PC-3 (cell line): ENCODE measurements at regions not wholly inside any gene's neighbourhood (a gene's known extent, or its start where the extent isn't known, plus 50 kb on each side); places are given as distances from the start of the nearest gene placed in this dataset.

ENCODE experiments used
- CTCF ChIP-seq: fragments of 300-600 bp; sonication (generic); conservative IDR thresholded peaks from 2 replicates; pipeline ENCODE4 v1.5.1; 2017; ENCODE audit warnings: antibody characterized with exemption, low read depth, mild to moderate bottlenecking, low read length
- EZH2 ChIP-seq: fragments of 300-600 bp; sonication (generic); IDR thresholded peaks from one replicate; pipeline ENCODE4 v1.6.1; 2017; ENCODE audit warnings: antibody characterized with exemption, mild to moderate bottlenecking, low read length; ENCODE audit not compliant: unreplicated experiment
- EZH2phosphoT487 ChIP-seq: fragments of 300-600 bp; sonication (generic); IDR thresholded peaks from 2 replicates; pipeline ENCODE4 v1.6.1; 2018; ENCODE audit warnings: mild to moderate bottlenecking, antibody characterized with exemption, low read length, borderline replicate concordance

DNA sequence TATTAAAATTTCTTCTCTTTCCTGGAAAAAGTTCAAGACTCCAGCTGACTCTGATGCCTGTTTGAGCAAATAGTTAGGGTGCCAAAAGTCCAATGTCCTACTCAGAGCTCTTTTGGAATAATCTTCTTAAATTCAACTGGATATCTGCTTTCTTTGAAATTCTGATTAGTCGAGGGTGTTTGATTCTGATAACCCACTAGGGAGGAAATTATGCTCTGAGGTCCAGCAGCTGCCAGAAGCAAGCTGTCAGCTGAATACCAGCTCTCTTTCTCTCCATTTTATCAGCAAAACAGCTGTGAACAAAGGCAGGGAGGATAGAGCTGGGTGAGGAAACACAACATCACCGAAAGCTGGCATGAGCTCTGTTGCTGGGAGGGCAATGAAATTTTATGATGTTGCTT lies 141.5 kb downstream of the CAND1 start:
- no peak for TF ChIP-seq EZH2
- TF ChIP-seq CTCF: no peak
- TF ChIP-seq EZH2phosphoT487: no peak
